ENCODE measurements at regions not wholly inside any gene's neighbourhood (a gene's known extent, or its start where the extent isn't known, plus 50 kb on each side); places are given as distances from the start of the nearest gene placed in this dataset.

DNA sequence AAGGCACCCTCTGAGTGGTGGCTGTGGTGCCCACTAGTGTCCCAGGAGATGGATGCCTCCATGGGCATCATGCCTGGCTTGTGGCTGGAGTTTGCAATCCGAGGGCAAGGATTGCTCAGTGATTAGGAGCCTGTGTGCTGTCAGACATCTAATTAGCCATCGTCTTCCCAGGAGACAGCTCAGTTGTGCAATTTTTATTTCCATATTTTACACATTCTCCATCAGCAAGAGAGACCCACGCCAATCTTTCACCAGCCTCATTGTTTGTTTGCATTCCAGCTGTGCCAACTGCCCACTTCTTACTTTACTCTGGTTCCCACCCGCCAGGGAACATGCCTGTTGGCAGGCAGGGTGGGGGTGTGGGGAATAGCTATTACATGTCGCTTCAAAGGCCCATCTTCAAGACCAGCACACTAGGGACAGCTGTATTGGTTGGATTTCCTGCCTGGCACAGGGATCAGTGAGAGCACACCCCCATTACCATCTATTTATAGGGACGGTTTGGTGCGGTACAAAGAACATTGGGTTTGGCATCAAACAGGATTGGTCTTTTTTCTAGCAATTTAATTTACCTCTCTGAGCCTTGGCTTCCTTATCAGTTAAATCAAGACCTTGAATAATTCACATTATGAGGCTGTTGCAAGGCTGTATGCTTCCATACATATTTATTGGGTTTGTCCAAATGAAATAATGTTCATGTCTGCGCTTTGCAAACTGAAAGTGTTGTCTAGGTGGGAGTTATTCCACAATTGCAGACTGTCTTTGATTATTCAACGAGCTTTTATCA is 80.7 kb upstream of the NAV2 start:
- DNase-seq (ENCODE audit: low spot score) (no peak), ATAC-seq (no peak)
- Mint-ChIP-seq H3K9me3 (no peaks in the 10 kb centered on the region; the same call in 2 of the 3 replicates), H3K36me3 (ENCODE audit: low read depth) (no peaks in the 10 kb centered on the region; the same call in 2 of the 3 replicates), H3K27me3 (ENCODE audit: insufficient read depth, low read depth, poor library complexity) (peaks cover 2% of the 10 kb centered on the region), H3K4me3 (no peak overlapping the region), H3K4me1 (no peaks in the 10 kb centered on the region), H3K27ac (no peak overlapping the region)
- Histone ChIP-seq H3K4me3 (no peak overlapping the region), H3K27ac (ENCODE audit: low read depth) (no peak overlapping the region), H3K27me3 (ENCODE audit: insufficient read depth) (no peaks in the 10 kb centered on the region), H3F3A (replicated peaks; ENCODE audit: low read depth) (no peaks in the 10 kb centered on the region), H3K9me2 (ENCODE audit: insufficient read depth) (no peaks in the 10 kb centered on the region), H2AFZ (no peak overlapping the region), H3K4me2 (no peak overlapping the region), H3K36me3 (ENCODE audit: insufficient read depth) (no peaks in the 10 kb centered on the region), H4K20me1 (replicated peaks; ENCODE audit: insufficient read depth) (no peaks in the 10 kb centered on the region), H3K79me2 (replicated peaks; ENCODE audit: insufficient read depth) (no peaks in the 10 kb centered on the region), H3K4me1 (ENCODE audit: insufficient read depth) (no peaks in the 10 kb centered on the region)
- no peak for TF ChIP-seq EZH2 (IDR thresholded peaks at IDR 0.05; ENCODE audit: low read depth, unreplicated experiment)
- TF ChIP-seq POLR2AphosphoS5 (IDR thresholded peaks at IDR 0.05; ENCODE audit: low read depth): no peak
- TF ChIP-seq STAT1 (IDR thresholded peaks at IDR 0.05; ENCODE audit: unreplicated experiment): no peak
- no peak for TF ChIP-seq NANOG (IDR thresholded peaks at IDR 0.05; ENCODE audit: borderline replicate concordance)
- TF ChIP-seq REST (IDR thresholded peaks at IDR 0.05; ENCODE audit: unreplicated experiment): no peak
- TF ChIP-seq ZNF462 (CRISPR knock-in tag; IDR thresholded peaks at IDR 0.05): no peak
- no peak for TF ChIP-seq CREB1 (CRISPR knock-in tag; IDR thresholded peaks at IDR 0.05; ENCODE audit: low read depth)
- no peak for TF ChIP-seq EZH2phosphoT487 (IDR thresholded peaks at IDR 0.05; ENCODE audit: unreplicated experiment)
- TF ChIP-seq, protein P1, sequence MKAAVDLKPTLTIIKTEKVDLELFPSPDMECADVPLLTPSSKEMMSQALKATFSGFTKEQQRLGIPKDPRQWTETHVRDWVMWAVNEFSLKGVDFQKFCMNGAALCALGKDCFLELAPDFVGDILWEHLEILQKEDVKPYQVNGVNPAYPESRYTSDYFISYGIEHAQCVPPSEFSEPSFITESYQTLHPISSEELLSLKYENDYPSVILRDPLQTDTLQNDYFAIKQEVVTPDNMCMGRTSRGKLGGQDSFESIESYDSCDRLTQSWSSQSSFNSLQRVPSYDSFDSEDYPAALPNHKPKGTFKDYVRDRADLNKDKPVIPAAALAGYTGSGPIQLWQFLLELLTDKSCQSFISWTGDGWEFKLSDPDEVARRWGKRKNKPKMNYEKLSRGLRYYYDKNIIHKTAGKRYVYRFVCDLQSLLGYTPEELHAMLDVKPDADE (IDR thresholded peaks at IDR 0.05): no peak
